ENCODE measurements at regions not wholly inside any gene's neighbourhood (a gene's known extent, or its start where the extent isn't known, plus 50 kb on each side); places are given as distances from the start of the nearest gene placed in this dataset.
"Not testable (repeated sequence)": the region's sequence is repeated elsewhere in the genome, so short reads cannot be mapped to it uniquely, and the experiment has no call there.

GRCh38 chr7:45430397-45430796 is 143.8 kb upstream of the ADCY1 start:
- H3K9ac ChIP-seq (ENCODE audit: insufficient read length, low read depth), result no peak overlapping the region
- no peak overlapping the region for H3K4me3 ChIP-seq (ENCODE audit: insufficient read length, low read depth)
- H3K9me3 ChIP-seq (ENCODE audit: insufficient read depth, low read length), result no peaks in the 10 kb centered on the region
- DNase-seq (ENCODE audit: low read depth, low spot score), result no peak
- TF ChIP-seq YY1 (IDR thresholded peaks at IDR 0.05; ENCODE audit: insufficient read depth, insufficient read length) (no peak), SUZ12 (IDR thresholded peaks at IDR 0.05; ENCODE audit: extremely low read depth, insufficient read depth, insufficient read length) (no peak), ZNF274 (IDR thresholded peaks at IDR 0.05; ENCODE audit: low read depth, low read length) (no peak)
- no peaks in the 10 kb centered on the region for H3K36me3 ChIP-seq (ENCODE audit: insufficient read depth, insufficient read length, low read length)
- no peaks in the 10 kb centered on the region for H3K4me1 ChIP-seq (ENCODE audit: insufficient read depth, insufficient read length)
- H3K27me3 ChIP-seq (ENCODE audit: insufficient read depth, insufficient read length), result no peaks in the 10 kb centered on the region

GRCh38 chr7:45434167-45434784 is 139.9 kb upstream of the ADCY1 start:
- no peak for TF ChIP-seq SUZ12 (IDR thresholded peaks at IDR 0.05; ENCODE audit: extremely low read depth, insufficient read depth, insufficient read length)
- TF ChIP-seq ZNF274 (IDR thresholded peaks at IDR 0.05; ENCODE audit: low read depth, low read length), result no peak
- TF ChIP-seq YY1 (IDR thresholded peaks at IDR 0.05; ENCODE audit: insufficient read depth, insufficient read length), result no peak
- Histone ChIP-seq H3K9me3 (ENCODE audit: insufficient read depth, low read length) (no peaks in the 10 kb centered on the region), H3K4me3 (ENCODE audit: insufficient read length, low read depth) (no peak overlapping the region), H3K27me3 (ENCODE audit: insufficient read depth, insufficient read length) (no peaks in the 10 kb centered on the region), H3K9ac (ENCODE audit: insufficient read length, low read depth) (no peak overlapping the region), H3K36me3 (ENCODE audit: insufficient read depth, insufficient read length, low read length) (no peaks in the 10 kb centered on the region), H3K4me1 (ENCODE audit: insufficient read depth, insufficient read length) (no peaks in the 10 kb centered on the region)
- no peak for DNase-seq (ENCODE audit: low read depth, low spot score)

GRCh38 chr7:45435131-45435530 is 139.0 kb upstream of the ADCY1 start:
- Histone ChIP-seq H3K27me3 (ENCODE audit: insufficient read depth, insufficient read length) (no peaks in the 10 kb centered on the region), H3K9me3 (ENCODE audit: insufficient read depth, low read length) (no peaks in the 10 kb centered on the region), H3K4me1 (ENCODE audit: insufficient read depth, insufficient read length) (no peaks in the 10 kb centered on the region), H3K36me3 (ENCODE audit: insufficient read depth, insufficient read length, low read length) (no peaks in the 10 kb centered on the region), H3K9ac (ENCODE audit: insufficient read length, low read depth) (no peak overlapping the region), H3K4me3 (ENCODE audit: insufficient read length, low read depth) (no peak overlapping the region)
- no peak for DNase-seq (ENCODE audit: low read depth, low spot score)
- TF ChIP-seq ZNF274 (IDR thresholded peaks at IDR 0.05; ENCODE audit: low read depth, low read length) (no peak), SUZ12 (IDR thresholded peaks at IDR 0.05; ENCODE audit: extremely low read depth, insufficient read depth, insufficient read length) (no peak), YY1 (IDR thresholded peaks at IDR 0.05; ENCODE audit: insufficient read depth, insufficient read length) (no peak)

- Histone ChIP-seq H3K27me3 (ENCODE audit: insufficient read depth, insufficient read length) (no peaks in the 10 kb centered on the region), H3K9ac (ENCODE audit: insufficient read length, low read depth) (no peak overlapping the region), H3K4me3 (ENCODE audit: insufficient read length, low read depth) (no peak overlapping the region), H3K9me3 (ENCODE audit: insufficient read depth, low read length) (no peaks in the 10 kb centered on the region), H3K36me3 (ENCODE audit: insufficient read depth, insufficient read length, low read length) (no peaks in the 10 kb centered on the region), H3K4me1 (ENCODE audit: insufficient read depth, insufficient read length) (no peaks in the 10 kb centered on the region)
- DNase-seq (ENCODE audit: low read depth, low spot score), result no peak
- no peak for TF ChIP-seq ZNF274 (IDR thresholded peaks at IDR 0.05; ENCODE audit: low read depth, low read length)
- TF ChIP-seq SUZ12 (IDR thresholded peaks at IDR 0.05; ENCODE audit: extremely low read depth, insufficient read depth, insufficient read length), result no peak
- no peak for TF ChIP-seq YY1 (IDR thresholded peaks at IDR 0.05; ENCODE audit: insufficient read depth, insufficient read length)
Observed at GRCh38 chr7:45435846-45436245, 138.3 kb upstream of the ADCY1 start.

- not testable (repeated sequence) for H3K4me3 ChIP-seq (ENCODE audit: insufficient read length, low read depth)
Observed at GRCh38 chr7:45440776-45441175, 133.4 kb upstream of the ADCY1 start.

GRCh38 chr7:45443263-45443662 is 130.9 kb upstream of the ADCY1 start:
- no peak for DNase-seq (ENCODE audit: low read depth, low spot score)
- TF ChIP-seq SUZ12 (IDR thresholded peaks at IDR 0.05; ENCODE audit: extremely low read depth, insufficient read depth, insufficient read length), result no peak
- no peak for TF ChIP-seq ZNF274 (IDR thresholded peaks at IDR 0.05; ENCODE audit: low read depth, low read length)
- TF ChIP-seq YY1 (IDR thresholded peaks at IDR 0.05; ENCODE audit: insufficient read depth, insufficient read length), result no peak
- H3K4me3 ChIP-seq (ENCODE audit: insufficient read length, low read depth), result no peak overlapping the region
- no peaks in the 10 kb centered on the region for H3K36me3 ChIP-seq (ENCODE audit: insufficient read depth, insufficient read length, low read length)
- H3K9ac ChIP-seq (ENCODE audit: insufficient read length, low read depth), result no peak overlapping the region
- 0 out of 2 replicates have a peak, but pooled peaks cover 6% of the 10 kb centered on the region for H3K9me3 ChIP-seq (ENCODE audit: insufficient read depth, low read length)
- no peaks in the 10 kb centered on the region for H3K4me1 ChIP-seq (ENCODE audit: insufficient read depth, insufficient read length)
- H3K27me3 ChIP-seq (ENCODE audit: insufficient read depth, insufficient read length), result no peaks in the 10 kb centered on the region

More at GRCh38 chr7:45440776-45441175, 133.4 kb upstream of the ADCY1 start:
- not testable (repeated sequence) for H3K27me3 ChIP-seq (ENCODE audit: insufficient read depth, insufficient read length); H3K9ac ChIP-seq (ENCODE audit: insufficient read length, low read depth); H3K9me3 ChIP-seq (ENCODE audit: insufficient read depth, low read length); H3K36me3 ChIP-seq (ENCODE audit: insufficient read depth, insufficient read length, low read length); H3K4me1 ChIP-seq (ENCODE audit: insufficient read depth, insufficient read length); DNase-seq (ENCODE audit: low read depth, low spot score)

- TF ChIP-seq YY1 (IDR thresholded peaks at IDR 0.05; ENCODE audit: insufficient read depth, insufficient read length) (no peak), ZNF274 (IDR thresholded peaks at IDR 0.05; ENCODE audit: low read depth, low read length) (no peak), SUZ12 (IDR thresholded peaks at IDR 0.05; ENCODE audit: extremely low read depth, insufficient read depth, insufficient read length) (no peak)
- Histone ChIP-seq H3K4me1 (ENCODE audit: insufficient read depth, insufficient read length) (no peaks in the 10 kb centered on the region), H3K9ac (ENCODE audit: insufficient read length, low read depth) (no peak overlapping the region), H3K9me3 (ENCODE audit: insufficient read depth, low read length) (0 out of 2 replicates have a peak, but pooled peaks cover 6% of the 10 kb centered on the region), H3K27me3 (ENCODE audit: insufficient read depth, insufficient read length) (no peaks in the 10 kb centered on the region), H3K36me3 (ENCODE audit: insufficient read depth, insufficient read length, low read length) (no peaks in the 10 kb centered on the region), H3K4me3 (ENCODE audit: insufficient read length, low read depth) (no peak overlapping the region)
- no peak for DNase-seq (ENCODE audit: low read depth, low spot score)
Observed at GRCh38 chr7:45446195-45446944, 127.8 kb upstream of the ADCY1 start.
